Medulla oblongata (tissue), 1 donor: ENCODE measurements at regions not wholly inside any gene's neighbourhood (a gene's known extent, or its start where the extent isn't known, plus 50 kb on each side); places are given as distances from the start of the nearest gene placed in this dataset.

ENCODE experiments used
- DNase-seq: peaks from one replicate; pipeline ENCODE4 v3.0.0-alpha.2; 2015; ENCODE audit errors: extremely low spot score

DNA sequence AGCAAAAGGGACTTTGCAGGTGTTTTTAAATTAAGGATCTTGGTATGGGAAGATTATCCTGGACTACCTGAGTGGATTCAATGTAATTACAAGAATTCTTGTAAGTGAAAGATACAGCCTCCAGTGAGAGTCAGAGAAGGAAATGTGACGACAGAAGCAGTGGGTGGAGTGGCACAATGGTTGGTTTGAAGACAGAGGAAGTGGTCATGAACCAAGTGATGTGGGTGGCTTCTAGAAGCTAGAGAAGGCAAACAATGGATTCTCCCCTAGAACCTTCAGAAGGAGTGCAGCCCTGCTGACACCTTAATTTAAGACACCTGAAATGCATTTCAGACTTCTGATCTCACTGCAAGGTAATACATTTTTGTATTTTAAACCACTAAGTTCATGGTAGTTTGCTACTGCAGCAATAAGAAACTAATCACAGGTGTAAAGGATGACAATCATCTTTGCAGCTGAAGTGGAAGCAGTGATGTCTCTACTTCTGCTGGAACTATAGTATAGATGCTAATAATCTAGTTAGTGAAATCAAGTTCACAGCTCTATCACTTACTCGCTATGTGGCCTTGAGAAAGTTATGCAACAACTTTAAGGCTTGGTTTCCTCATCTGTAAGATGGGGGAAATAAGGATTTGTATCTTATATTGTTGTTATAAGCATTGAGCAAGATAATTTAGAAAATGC, 403.4 kb upstream of the SUCLG2 start:
- DNase-seq, result no peak

DNA sequence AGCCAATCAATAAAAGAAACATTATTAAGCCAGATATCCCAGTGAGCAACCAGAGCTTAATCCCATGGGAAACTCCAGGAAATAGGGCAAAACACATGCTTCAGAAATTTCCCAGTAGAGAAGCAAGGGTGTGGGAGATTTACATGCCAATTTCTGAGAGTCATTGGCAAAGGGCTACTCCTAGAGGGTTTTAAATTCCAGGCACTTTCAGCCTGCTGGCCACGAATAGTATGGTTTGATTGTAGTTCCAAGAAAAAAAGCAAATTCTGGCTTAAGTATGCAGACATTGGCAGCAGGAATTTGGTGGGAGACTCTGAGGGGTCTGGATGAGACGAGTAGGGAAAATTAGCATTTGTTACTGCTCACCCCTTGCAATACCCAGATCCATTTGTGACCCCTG, 402.1 kb upstream of the SUCLG2 start:
- no peak for DNase-seq

- DNase-seq, result no peak
These were observed 400.8 kb upstream of the SUCLG2 start for GRCh38 chr3:68055215-68055614.

- DNase-seq, result no peak
These were observed 395.4 kb upstream of the SUCLG2 start for GRCh38 chr3:68049776-68050175.

DNA sequence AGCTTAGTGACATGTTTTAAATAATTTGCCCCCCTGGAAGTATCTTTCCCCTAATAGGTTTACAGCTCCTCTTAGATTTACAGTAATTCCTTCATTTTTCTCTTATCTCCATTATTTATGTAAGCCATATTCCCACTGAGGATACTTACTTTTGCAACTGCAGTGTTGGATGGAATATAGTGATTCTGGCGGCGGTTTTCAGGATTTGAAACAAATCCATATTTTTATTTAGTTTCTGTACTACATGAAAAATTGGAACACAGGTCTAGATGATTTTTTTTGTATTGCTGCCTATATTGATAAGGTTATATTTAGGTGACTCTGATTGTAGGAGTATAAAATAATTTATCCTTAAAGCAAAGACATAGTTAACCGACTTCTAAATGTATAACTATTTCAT, 391.6 kb upstream of the SUCLG2 start:
- DNase-seq, result no peak

GRCh38 chr3:68033867-68034266, 379.5 kb upstream of the SUCLG2 start:
- no peak for DNase-seq

GRCh38 chr3:68032209-68032608, 377.8 kb upstream of the SUCLG2 start:
- DNase-seq, result no peak

- no peak for DNase-seq
These were observed 370.8 kb upstream of the SUCLG2 start for GRCh38 chr3:68025189-68025588.

- no peak for DNase-seq
These were observed 365.5 kb upstream of the SUCLG2 start for GRCh38 chr3:68019876-68020275.

DNA sequence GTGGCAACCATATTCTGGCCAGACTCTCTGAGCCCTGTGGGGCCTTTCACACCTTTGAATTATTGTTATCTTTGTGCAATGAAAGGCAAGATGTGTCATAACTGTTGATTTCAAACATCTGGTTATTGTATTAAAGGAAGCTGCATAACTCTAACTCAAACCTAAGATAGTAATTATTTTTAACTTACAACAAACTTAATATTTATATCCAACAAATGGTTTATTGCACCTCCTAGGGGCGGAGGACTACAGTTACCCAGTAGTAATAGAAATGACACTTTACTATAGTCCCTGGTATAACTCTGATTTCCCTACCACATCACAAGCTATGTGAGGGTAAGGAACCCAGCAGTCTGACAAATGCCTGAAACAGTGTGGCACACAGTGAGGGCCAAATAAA, 363.9 kb upstream of the SUCLG2 start:
- no peak for DNase-seq

- no peak for DNase-seq
These were observed 362.7 kb upstream of the SUCLG2 start for GRCh38 chr3:68017069-68017468.

GRCh38 chr3:68009900-68010299, 355.5 kb upstream of the SUCLG2 start:
- DNase-seq, result no peak

DNA sequence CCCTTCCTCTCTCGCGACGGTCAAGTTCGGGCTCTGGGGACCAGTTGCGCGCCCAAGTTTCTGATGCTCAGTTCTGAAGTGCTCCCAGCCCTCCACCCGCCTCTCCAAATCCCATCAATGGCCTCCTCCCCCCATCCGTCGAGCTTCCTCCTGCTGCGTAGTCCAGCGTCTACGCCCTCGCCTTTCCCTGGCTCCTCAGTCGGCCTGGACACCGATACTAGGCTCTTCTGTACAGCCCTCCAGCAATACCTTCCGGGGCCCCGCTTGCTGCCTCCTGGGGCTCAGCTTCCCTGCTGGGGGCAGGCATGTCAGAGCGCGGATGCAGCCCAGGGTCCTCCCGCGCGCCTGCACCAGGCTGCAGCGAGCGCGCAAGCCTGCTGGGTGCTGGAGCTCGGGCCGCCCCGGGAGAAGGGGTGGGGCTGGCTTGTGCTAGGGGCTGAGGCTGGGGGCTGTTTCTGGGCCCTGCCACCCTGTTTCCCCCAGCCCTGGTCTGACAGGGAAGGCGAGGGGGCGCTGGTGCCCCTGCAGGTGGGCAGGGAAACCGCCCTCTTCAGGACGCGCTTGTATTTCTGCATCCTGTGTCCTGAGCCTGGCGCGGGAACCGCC, 353.3 kb upstream of the SUCLG2 start:
- no peak for DNase-seq

DNA sequence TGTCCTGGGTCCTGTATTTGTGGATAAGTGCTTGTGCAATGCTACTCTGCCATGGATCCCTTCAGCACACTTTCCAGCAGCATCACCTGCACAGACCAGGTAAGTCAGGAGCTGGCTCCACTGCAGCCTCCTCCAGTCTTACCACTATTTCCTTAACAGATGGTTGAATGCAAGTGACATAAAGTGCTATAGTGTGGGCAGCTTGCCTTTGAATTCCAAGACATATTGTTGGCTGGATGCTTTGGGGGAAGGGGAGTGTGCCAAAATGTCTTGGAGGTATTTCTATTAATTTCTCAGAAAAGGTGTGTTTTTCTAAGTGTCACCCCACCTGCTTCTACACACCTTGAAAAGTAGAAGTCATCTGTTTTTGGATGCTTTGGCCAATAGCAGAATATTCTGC, 352.2 kb upstream of the SUCLG2 start:
- no peak for DNase-seq

GRCh38 chr3:68004091-68004490, 349.7 kb upstream of the SUCLG2 start:
- DNase-seq, result no peak

GRCh38 chr3:67998281-67998680, 343.9 kb upstream of the SUCLG2 start:
- no peak for DNase-seq

DNA sequence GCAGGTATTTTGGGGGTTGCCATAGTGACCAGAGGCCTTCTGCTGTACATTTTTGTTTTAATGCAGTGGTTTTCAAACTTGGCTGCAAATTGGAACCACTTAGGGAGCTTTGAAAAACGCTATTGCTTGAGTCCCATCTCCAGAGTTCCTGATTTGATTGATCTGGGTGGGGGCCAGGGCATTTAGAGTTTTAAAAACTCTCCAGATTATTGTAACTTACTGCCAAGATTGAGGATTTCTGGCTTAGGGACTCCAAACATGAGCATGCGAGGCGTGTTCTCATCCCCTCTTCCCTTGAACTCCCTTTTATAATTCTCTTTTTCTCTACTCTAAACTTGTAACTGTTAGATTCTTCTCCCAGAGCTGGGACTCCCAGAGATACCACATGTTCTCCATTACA, 340.8 kb upstream of the SUCLG2 start:
- no peak for DNase-seq

DNA sequence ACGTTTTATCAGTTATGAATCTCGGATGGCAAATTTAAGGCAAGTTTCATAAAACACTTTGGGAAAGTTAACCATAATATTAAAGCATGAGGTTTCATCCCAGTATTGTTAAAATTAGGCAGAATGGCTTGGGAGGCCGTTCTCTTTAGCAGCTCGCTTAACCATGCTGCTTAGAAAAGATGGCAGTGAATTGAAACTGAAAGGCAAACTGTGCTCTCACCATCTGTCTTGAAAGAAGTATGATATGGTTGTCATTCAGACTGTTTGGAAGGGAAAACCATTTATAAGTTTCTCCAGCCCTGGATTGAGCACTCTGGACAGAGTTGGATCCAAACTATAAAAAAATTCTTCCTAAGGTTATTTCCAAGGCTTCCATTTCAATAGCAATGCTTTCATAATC, 332.3 kb upstream of the SUCLG2 start:
- DNase-seq, result no peak

DNA sequence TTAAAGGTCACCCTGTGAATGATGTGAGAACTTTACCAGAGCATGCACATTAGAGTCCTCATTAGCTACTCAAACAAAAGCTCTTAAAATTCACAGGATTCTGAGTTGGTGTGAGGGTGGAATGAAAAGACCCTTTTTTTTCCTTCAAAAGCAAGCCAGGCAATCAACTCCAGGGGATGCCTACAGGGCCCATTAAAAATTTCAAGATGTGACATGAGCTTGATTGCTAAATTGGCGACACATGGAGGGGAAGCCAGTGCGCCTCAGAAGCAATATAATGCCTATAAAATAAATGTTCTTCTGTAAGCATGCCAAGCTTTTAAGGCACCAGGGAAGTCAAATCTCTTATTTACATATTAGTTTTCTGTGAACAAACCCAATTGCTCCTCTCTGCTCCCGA, 328.8 kb upstream of the SUCLG2 start:
- DNase-seq, result no peak

DNA sequence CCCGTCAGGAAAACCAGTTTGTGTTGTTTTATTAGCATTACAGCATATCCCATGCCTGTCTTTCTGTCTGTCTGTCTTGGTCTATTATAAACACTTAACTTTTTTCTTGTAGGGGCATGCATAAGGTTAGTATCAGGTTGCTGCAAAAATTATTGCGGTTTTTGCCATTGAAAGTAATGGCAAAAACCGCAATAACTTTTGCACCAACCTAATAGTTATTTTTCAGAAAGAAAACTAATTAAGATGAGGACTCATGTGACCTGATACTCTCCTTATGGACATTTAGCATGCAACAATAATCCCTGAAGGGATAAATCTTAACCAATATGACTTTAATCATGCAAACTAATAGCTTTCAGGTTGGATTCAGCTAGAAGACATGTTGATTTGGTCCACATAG, 326.7 kb upstream of the SUCLG2 start:
- DNase-seq, result no peak

DNA sequence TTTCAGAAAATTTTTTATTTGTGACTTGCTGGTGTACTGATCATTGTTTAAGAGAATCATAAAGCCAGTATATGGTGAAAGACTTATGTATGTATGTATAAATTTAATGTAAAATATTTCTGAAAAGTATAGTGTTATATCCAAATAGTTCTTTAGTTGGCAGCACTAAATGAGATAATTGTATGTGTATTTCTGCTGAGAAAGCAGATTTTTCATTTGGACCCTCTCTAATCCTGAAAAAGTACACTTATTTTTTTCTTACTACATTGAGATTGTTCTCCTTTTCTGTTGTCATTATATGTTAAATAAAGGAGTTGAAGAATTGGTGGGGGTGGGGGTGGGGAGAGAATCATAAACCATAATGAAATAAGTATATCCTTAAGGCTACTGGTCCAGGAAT, 324.9 kb upstream of the SUCLG2 start:
- DNase-seq, result no peak

GRCh38 chr3:67977762-67978161, 323.4 kb upstream of the SUCLG2 start:
- no peak for DNase-seq

GRCh38 chr3:67976663-67977062, 322.3 kb upstream of the SUCLG2 start:
- DNase-seq, result no peak

DNA sequence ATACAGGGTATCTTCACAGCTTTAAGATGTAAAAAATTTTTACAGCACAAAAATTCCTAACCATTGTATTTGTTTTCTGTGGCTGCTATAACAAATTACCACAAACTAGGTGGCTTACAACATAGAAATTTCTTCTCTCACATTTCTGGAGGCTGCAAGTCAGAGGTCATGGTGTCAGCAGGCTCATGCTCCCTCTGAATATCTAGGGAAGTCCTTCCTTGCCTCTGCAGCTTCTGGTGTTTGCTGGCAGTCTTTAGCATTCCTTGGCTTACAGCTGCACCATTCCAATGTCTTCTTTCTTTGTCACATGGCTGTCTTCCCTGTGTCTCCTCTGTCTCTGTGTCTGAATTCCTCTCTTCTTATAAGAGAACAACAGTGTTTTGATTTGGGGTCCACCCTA, 310.2 kb upstream of the SUCLG2 start:
- no peak for DNase-seq
